Lower leg skin (tissue), 3 donors: ENCODE measurements at regions not wholly inside any gene's neighbourhood (a gene's known extent, or its start where the extent isn't known, plus 50 kb on each side); places are given as distances from the start of the nearest gene placed in this dataset.

Experiments
- CTCF ChIP-seq, 3 donors: fragments of 450-650 bp; IDR thresholded peaks; one replicate each; pipeline ENCODE4 v1.5.1; 2016; ENCODE audit warnings: antibody characterized with exemption in 3 of 3, mild to moderate bottlenecking in 3 of 3, moderate library complexity in 2 of 3
- POLR2A ChIP-seq, 2 donors: fragments of 450-650 bp; IDR thresholded peaks; one replicate each; pipeline ENCODE4 v1.6.1; 2016 to 2017; ENCODE audit warnings: antibody characterized with exemption in 2 of 2, mild to moderate bottlenecking in 1 of 2, moderate library complexity in 1 of 2

- TF ChIP-seq CTCF (IDR thresholded peaks at IDR 0.05) (no peak), POLR2A (IDR thresholded peaks at IDR 0.05) (no peak)
Measured at GRCh38 chr18:39770399-39770798, 2184.6 kb upstream of the PIK3C3 start.
